Adrenal gland (tissue), 9 donors: ENCODE measurements at regions not wholly inside any gene's neighbourhood (a gene's known extent, or its start where the extent isn't known, plus 50 kb on each side); places are given as distances from the start of the nearest gene placed in this dataset.
A peak's percentile ranks its signal among the peaks of the same experiment; 100 is the strongest.

Experiments
- DNase-seq, 7 donors: peaks; one replicate each; pipeline ENCODE4 v3.0.0-alpha.2; 2019 to 2020
- H3K27ac ChIP-seq, 5 donors: fragments of 200-600 bp; sonication (generic) in 4 of 5; 1 replicate in 3 of 5; 2 replicates in 2 of 5; pipeline versions ENCODE4 v1.5.1 to v1.8.0; 2016 to 2020; ENCODE audit warnings: mild to moderate bottlenecking in 1 of 5
- H3K27me3 ChIP-seq: fragments of 200-600 bp; 2 replicates; pipeline ENCODE4 v1.8.0; 2021
- H3K36me3 ChIP-seq, 2 donors: fragments of 200-600 bp; replicated peaks in 1 of 2; 1 replicate in 1 of 2; 2 replicates in 1 of 2; pipeline versions ENCODE4 v1.5.1 to v1.8.0; 2018 to 2022
- H3K4me1 ChIP-seq, 2 donors: fragments of 200-600 bp; replicated peaks in 1 of 2; 1 replicate in 1 of 2; 2 replicates in 1 of 2; pipeline versions ENCODE4 v1.5.1 to v1.8.0; 2018 to 2021
- H3K4me3 ChIP-seq, 4 donors: fragments of 200-600 bp; sonication (generic) in 3 of 4; one replicate each; pipeline ENCODE4 v1.5.1; 2016 to 2018
- H3K9me3 ChIP-seq, 3 donors: fragments of 200-600 bp; sonication (generic) in 1 of 3; replicated peaks in 1 of 3; 1 replicate in 2 of 3; 2 replicates in 1 of 3; pipeline versions ENCODE4 v1.5.1 to v1.8.0; 2016 to 2021
- POLR2A ChIP-seq, 2 donors: fragments of 450-650 bp; IDR thresholded peaks; one replicate each; pipeline ENCODE4 v1.6.1; 2017; ENCODE audit warnings: antibody characterized with exemption in 2 of 2, mild to moderate bottlenecking in 2 of 2, moderate library complexity in 1 of 2
- WGBS, 4 donors: extraction: QIAGEN DNeasy Blood & Tissue Kit in 2 of 4; methylation state at CpG; one replicate each; pipeline versions ENCODE4 v1.1.5 to v1.1.7; 2013 to 2017; 5-methylcytosine and 5-hydroxymethylcytosine counted together
- intact Hi-C, 2 donors: fragments of 100-400 bp; cut with DNase I; formaldehyde crosslinking; loops; one replicate each; pipeline versions ENCODE4 v1.14.1 to v1.15.0; 2022 to 2023
- TF ChIP-seq, protein P1 (sequence below), 6 experiments: fragments of 450-650 bp in 4 of 6; fragments of 200-600 bp in 2 of 6; sonication (generic) in 1 of 6; IDR thresholded peaks; 1 replicate in 5 of 6; 2 replicates in 1 of 6; pipeline versions ENCODE4 v1.5.1 to v1.8.0; 2016 to 2021; ENCODE audit warnings: antibody characterized with exemption in 6 of 6, mild to moderate bottlenecking in 2 of 6, moderate library complexity in 1 of 6
- donor health status: healthy with polysubstance abuse.
- donor health status: Bipolar disorder and iron deficiency.
- donor health status: DM: yes; HTN: yes; CAD: no.
- donor health status: DM: no; HTN: no; CAD: no.
- donor health status: DM: no; HTN: no; CAD: no.

DNA sequence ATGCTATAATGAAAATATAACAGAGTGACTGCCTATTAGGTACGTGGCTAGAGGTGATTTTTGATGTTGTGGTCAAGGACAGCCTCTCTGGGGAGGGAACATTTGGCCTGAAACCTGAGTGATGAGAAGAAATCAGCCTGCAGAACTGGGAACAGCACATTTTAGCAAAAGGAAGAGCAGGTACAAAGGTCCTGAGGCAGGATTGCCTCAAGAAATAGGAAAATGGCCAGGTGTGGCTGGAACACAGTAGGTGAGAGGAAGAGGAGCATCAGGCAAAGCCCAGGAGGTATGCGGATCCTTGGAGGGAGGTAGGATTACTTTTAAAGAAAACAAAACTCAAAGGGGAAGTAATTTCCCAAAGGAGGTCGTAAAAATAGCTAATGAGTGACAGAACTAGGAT is 582.9 kb downstream of the MED13L start:
- no peaks in the 10 kb centered on the region for H3K4me1 ChIP-seq
- no peak overlapping the region for H3K27ac ChIP-seq
- TF ChIP-seq POLR2A (IDR thresholded peaks at IDR 0.05): no peak
- TF ChIP-seq, protein P1, sequence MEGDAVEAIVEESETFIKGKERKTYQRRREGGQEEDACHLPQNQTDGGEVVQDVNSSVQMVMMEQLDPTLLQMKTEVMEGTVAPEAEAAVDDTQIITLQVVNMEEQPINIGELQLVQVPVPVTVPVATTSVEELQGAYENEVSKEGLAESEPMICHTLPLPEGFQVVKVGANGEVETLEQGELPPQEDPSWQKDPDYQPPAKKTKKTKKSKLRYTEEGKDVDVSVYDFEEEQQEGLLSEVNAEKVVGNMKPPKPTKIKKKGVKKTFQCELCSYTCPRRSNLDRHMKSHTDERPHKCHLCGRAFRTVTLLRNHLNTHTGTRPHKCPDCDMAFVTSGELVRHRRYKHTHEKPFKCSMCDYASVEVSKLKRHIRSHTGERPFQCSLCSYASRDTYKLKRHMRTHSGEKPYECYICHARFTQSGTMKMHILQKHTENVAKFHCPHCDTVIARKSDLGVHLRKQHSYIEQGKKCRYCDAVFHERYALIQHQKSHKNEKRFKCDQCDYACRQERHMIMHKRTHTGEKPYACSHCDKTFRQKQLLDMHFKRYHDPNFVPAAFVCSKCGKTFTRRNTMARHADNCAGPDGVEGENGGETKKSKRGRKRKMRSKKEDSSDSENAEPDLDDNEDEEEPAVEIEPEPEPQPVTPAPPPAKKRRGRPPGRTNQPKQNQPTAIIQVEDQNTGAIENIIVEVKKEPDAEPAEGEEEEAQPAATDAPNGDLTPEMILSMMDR (IDR thresholded peaks at IDR 0.05): no peak
- no peak overlapping the region for H3K4me3 ChIP-seq
- H3K36me3 ChIP-seq: no peaks in the 10 kb centered on the region
- H3K9me3 ChIP-seq: no peaks in the 10 kb centered on the region
- intact Hi-C loops: no loop called here
- WGBS, 4 donors: 76 to 83% (median 81%) methylated on average over 3 of the region's 3 CpGs
- no peak for DNase-seq
- H3K27me3 ChIP-seq: no peaks in the 10 kb centered on the region

DNA sequence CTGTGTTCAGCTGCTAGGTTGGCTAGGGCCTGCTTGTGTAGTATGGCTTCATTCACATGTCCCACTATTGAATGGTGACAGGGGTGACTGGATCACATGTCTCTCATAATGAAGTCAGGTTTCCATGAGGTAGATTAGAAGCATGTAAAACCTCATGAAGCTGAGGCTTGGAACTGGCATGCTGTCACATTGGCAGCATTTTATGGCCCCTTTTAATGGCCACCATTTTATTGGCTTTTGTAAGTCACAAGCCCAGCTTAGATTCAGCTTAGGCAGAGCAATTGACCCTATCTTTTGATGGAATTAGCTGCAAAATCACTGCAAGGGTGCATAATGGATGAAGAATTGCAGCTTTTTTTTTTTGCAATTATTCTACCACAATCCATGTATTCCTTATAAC is 583.5 kb downstream of the MED13L start:
- no peaks in the 10 kb centered on the region for H3K4me1 ChIP-seq
- DNase-seq: no peak
- intact Hi-C loops: no loop called here
- no peak overlapping the region for H3K4me3 ChIP-seq
- H3K36me3 ChIP-seq: no peaks in the 10 kb centered on the region
- H3K9me3 ChIP-seq: no peaks in the 10 kb centered on the region
- TF ChIP-seq, protein P1 (IDR thresholded peaks at IDR 0.05): no peak
- TF ChIP-seq POLR2A (IDR thresholded peaks at IDR 0.05): no peak
- no peaks in the 10 kb centered on the region for H3K27me3 ChIP-seq
- no peak overlapping the region for H3K27ac ChIP-seq

DNA sequence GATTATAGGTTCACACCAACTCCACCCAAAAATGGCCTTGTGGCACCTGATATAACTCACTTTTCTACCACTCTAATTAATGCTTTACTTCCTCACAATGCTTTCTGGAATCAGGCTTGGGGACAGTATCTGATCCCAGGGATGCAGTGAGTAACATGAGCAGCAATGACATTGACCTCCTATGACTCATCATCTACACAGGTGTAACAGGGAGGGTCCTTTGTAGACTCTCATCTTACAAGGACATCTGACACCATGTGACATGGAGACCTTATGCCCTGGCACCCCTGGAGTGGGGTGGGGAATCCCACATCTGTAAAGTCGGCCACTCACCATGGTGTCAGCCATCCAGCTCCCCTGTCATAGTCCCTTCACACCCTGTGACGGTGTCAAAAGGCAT is 586.4 kb downstream of the MED13L start:
- H3K27ac ChIP-seq: no peak overlapping the region
- no peaks in the 10 kb centered on the region for H3K27me3 ChIP-seq
- H3K36me3 ChIP-seq: no peaks in the 10 kb centered on the region
- no peak for TF ChIP-seq POLR2A (IDR thresholded peaks at IDR 0.05)
- TF ChIP-seq, protein P1 (IDR thresholded peaks at IDR 0.05): no peak
- no peak overlapping the region for H3K4me3 ChIP-seq
- peaks cover 0 to 7% of the 10 kb centered on the region in 2 donors for H3K4me1 ChIP-seq
- 79 to 93% (median 89%) methylated on average over 2 of the region's 2 CpGs for WGBS, 4 donors
- no peaks in the 10 kb centered on the region for H3K9me3 ChIP-seq
- no peak for DNase-seq
- intact Hi-C loops: no loop called here

DNA sequence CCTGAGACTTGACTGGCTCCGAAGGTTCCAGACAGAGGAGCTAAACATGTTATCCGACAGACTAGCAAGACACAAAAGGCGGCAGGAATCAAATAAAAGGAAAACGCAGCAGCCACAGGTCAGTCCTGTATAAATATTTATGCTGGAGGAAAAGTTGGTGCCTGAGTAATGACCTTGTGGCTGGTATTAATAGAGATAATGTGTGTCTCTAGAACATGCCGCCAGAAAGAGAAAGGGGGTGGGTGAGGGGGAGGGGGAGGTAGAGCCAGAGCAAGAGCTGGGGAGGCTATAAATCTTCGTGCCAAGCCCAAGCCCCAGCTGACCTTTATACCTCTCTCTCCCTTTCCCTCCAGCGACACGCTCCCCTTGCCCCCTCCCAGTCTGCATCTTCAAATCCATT is 590.4 kb downstream of the MED13L start:
- no peak overlapping the region for H3K4me3 ChIP-seq
- intact Hi-C loops: no loop called here
- no peak overlapping the region for H3K27ac ChIP-seq

More for the DNA sequence above, 590.4 kb downstream of the MED13L start:
- TF ChIP-seq POLR2A (IDR thresholded peaks at IDR 0.05): no peak
- TF ChIP-seq, protein P1 (IDR thresholded peaks at IDR 0.05): no peak
- Histone ChIP-seq H3K27me3 (no peaks in the 10 kb centered on the region), H3K36me3 (no peaks in the 10 kb centered on the region), H3K9me3 (no peaks in the 10 kb centered on the region), H3K4me1 (peaks cover 0 to 7% of the 10 kb centered on the region in 2 donors)
- WGBS, 4 donors: 25 to 32% (median 27%) methylated on average over 8 of the region's 8 CpGs
- peak in 5 of 7 donors; percentile 21 to 33 (median 29) for DNase-seq
